ENCODE measurements at regions not wholly inside any gene's neighbourhood (a gene's known extent, or its start where the extent isn't known, plus 50 kb on each side); places are given as distances from the start of the nearest gene placed in this dataset.
"Not testable (repeated sequence)": the region's sequence is repeated elsewhere in the genome, so short reads cannot be mapped to it uniquely, and the experiment has no call there.

DNA sequence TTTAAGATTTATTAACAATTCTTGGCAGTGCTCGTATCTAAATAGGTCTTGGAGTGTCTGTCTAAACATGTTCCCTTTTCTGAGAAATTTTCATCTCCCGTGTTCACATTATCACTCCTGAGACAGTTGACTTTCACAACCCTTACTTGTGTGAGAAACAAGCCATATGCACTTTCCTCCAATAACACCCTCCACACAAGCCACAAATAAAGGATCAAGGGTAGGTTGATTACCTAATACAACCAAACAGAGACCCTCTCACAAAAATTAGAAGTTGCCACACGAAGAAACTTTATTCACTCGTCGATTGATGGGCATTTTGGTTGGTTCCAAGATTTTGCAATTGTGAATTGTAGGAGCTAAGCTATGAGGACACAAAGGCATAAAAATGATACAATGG lies 763.9 kb downstream of the TRAM1L1 start:
- DNase-seq (ENCODE audit: low spot score): no peak

DNA sequence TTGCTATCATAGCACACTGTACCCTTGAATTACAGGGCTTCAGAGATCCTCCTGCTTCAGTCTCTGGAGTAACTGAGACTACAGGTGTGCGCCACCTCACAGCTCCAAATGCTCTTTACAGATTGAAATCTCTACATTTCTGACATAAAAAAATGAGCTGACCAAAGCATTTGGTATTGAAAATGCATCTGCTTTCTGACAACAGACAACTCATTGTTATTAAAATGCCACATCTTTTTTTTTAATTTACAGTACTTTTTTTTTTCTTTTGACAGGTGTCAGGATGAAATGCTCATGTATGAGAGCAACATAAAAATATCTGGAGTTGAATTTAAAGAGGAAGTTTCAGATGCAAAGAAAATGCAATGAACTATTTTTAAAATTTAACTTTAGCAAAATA lies 764.5 kb downstream of the TRAM1L1 start:
- DNase-seq (ENCODE audit: low spot score): no peak

DNA sequence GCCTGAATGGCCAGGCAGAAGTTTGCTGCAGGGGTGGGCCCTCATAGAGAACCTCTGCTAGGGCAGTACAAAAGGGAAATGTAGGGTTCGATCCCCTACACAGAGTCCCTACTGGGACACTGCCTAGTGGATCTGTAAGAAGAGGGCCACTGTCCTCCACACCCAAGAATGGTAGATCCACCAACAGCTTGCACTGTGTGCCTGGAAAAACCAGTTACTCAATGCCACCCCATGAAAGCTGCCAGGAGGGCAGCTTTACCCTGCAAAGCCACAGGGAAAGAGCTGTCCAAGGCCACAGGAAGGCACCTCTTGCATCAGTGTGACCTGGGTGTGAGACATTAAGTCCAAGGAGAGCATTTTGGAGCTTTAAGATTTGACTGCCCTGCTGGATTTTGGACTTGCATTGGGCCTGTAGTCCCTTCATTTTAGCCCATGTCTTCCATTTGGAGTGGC lies 781.6 kb downstream of the TRAM1L1 start:
- DNase-seq (ENCODE audit: low spot score): no peak

DNA sequence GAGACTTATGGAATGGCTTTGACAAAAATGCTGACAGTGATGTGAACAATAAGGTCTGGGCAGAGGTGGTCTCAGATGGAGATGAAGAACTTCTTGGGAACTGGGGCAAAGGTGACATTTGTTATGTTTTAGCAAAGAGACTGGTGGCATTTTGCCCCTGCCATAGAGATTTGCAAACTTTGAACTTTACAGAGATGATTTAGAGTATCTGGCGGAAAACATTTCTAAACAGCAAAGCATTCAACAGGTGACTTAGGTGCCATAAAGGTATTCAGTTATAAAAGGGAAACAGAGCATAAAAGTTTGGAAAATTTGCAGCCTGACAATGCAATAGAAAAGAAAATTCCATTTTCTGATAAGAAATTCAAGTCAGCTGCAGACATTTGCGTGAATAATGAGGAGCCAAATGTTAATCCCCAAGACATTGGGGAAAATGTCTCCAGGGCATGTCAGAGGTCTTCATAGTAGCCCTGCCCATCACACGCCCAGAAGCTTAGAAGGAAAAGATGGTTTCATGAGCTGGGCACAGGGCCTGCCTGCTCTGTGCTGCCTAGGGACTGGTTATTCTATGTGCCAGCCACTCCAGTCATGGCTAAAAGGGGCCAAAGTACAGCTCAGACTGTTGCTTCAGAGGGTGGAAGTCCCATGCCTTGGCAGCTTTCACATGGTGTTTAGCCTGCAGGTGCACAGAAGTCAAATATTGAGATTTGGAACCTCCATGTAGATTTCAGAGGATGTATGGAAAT lies 782.2 kb downstream of the TRAM1L1 start:
- DNase-seq (ENCODE audit: low spot score): no peak

DNA sequence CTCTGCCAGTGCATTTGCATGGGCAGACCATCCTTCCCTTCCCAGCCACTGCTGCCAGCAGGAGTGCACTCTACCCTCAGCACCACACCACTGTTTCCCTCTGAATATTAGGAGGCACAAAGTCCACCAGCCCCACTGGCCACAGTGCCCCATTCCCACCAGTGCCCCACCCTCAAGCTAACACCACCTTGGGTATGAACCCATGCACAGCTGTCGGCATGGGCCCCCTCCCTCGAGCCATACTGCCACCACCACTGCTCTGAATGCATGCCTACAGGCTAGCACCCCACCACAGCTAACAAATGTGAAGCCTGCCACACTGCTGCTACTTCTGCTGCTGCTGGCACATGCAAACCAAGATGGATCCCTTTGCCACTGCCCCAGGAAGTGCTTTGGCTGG lies 810.4 kb downstream of the TRAM1L1 start:
- DNase-seq (ENCODE audit: low spot score): no peak

DNA sequence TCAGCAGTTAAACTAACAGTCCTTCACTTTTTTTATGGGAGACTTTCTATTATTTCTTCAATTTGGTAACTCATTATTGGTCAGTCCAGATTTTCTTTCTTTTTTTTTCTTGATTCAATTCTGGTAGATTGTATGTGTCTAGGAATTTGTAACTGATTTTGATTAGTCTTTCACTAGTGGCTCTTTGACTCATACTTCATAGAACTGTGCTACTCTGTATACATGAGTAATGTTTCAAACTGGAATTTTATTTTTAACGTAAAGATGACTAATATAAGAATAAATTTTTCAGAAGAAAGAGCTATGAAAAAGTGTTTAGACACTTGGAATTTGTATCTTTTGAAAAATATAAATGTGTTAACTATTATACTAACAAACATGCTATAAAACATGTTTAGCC lies 813.0 kb downstream of the TRAM1L1 start:
- DNase-seq (ENCODE audit: low spot score): no peak

DNA sequence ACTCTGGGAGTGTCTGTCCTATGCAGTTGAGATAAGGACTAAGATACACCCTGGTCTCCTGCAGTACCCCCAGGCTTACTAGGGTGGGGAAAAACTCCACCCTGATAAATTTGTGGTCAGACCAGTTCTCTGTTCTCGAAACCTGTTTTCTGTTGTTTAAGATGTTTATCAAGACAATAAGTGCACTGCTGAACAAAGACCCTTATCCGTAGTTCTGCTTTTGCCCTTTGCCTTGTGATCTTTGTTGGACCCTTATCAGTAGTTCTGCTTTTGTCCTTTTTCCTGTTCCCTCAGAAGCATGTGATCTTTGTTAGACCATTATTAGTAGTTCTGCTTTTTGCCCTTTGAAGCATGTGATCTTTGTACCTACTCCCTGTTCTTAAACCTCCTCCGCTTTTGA lies 824.4 kb downstream of the TRAM1L1 start:
- DNase-seq (ENCODE audit: low spot score): not testable (repeated sequence)

DNA sequence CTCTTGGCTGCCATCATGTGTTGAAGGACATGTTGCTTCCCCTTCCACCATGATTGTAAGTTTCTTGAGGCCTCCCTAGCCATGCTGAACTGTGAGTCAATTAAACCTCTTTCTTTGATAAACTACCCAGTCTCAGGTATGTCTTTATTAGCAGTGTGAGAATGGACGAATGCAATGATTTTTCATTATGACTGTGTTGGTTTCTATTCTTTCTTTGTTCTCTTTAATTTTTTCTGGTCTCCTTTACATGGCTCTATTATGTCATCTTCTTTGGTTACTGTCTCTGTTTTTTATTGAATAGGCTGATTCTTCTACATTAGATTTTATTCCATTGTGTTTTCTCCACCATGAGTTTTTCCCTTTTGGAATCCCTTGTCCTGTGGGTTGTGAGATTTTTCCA lies 840.6 kb downstream of the TRAM1L1 start:
- no peak for DNase-seq (ENCODE audit: low spot score)

DNA sequence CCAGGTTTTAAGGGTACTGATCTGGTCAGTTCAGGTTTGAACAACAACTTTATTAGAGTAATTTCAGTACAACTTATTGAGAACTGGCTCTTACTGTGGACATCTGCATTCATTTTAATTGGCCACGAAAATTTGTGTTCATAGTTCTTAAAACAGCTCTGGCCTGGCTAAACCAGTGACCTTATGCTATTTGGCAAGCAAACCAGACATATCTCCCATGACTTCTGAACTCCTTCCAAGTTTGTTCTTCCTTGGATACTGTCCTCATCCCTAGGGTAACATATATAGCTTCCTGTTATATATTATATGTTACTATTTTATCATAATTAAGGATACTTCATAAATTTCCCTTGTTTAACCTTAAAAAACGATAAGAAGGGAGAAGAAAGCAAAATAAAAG lies 841.9 kb downstream of the TRAM1L1 start:
- DNase-seq (ENCODE audit: low spot score): no peak

DNA sequence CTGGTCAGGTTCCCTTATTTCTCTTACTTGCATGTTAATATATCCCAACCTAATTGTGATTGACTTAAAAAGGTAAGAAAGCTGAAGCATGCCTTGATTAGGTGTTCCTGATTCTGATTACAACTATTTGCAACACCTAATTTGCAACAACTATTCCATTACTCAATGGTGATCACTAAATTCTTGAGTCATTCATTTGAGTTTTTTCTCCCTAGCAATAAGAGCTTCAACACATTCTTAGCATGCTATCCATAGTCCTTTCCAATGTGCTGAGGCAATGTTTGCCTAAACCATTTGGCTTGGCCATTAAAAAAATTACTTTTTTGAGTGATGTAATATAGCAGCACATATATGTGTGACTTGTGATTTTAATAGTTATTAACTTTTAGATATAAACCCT lies 851.4 kb downstream of the TRAM1L1 start:
- DNase-seq (ENCODE audit: low spot score): no peak

DNA sequence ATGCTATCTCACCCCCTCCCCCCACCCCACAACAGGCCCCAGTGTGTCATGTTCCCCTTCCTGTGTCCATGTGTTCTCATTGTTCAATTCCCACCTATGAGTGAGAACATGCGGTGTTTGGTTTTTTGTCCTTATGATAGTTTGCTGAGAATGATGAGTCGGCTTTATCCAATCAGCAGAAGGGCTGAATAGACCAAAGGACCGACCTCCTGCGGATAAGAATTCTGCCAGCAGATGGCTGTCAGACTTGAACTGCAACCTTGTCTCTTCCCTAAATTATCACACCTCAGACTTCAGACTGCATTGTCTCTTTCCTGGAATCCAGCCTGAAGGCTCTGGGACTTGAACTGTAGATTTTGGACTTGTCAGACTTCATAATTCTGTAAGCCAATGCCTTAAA lies 853.4 kb downstream of the TRAM1L1 start:
- DNase-seq (ENCODE audit: low spot score): peak; percentile 4

DNA sequence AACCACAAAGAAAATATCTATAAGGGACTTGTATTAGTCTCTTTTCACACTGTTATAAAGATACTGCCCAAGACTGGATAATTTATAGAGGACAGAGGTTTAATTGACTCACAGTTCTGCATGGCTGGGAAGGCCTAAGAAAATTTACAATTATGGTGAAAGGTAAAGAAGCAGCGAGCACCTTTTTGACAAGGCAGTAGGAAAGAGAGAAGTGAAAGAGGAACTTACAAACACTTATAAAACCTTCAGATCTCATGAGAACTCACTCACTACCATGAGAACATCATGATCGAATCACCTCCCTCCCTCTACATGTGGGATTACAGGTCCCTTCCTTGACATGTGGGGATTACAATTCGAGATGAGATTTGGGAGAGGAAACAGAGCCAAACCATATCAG lies 856.0 kb downstream of the TRAM1L1 start:
- no peak for DNase-seq (ENCODE audit: low spot score)

DNA sequence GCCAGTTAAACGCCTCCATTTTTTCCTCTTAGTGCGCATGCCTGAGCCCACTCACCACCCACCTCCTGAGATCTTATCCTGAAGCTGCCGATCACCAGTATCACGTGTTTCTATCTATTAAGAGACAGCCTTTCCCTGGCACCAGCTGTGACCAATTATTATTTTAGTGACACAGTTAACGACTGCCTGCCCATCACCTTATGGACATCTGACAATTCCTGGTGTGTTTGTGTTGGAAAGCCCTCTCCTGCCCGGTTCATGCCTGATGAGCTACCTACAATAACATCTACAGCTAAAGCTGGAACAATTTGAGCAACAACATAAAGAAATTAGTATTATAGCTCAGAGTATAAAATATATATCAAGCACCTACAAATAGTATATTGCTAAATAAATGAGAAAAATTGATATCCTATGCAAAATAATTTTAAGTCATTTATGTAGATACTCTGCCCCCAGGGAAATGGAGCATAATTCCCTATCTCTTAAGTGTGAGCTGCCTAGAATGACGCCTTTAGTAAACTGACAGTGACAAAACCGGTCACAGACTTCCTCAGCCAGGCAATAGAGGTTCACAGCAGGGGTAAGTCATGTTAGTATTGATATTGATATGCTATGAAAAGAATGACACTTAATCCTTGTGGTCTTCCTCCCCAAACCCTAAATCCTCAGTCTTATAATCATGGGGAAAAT lies 862.2 kb downstream of the TRAM1L1 start:
- no peak for DNase-seq (ENCODE audit: low spot score)

DNA sequence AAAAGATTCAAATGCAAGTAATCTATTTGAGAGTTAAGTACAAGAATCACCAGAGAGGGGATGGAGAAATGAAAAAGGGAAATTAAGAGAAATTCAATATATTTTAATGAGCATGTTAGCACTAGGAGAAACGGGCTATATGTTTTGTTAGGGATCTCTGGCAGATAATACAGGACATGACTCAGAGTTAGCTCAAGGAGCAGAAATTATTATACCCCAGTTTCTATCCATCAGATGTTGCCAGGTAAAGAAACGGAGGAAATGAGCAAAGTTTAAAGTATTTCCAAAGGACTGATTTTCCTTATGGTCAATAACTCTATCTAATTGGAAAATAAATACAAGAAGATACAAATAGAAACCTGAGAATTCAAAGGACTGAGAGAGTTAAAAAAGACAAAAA lies 867.6 kb downstream of the TRAM1L1 start:
- DNase-seq (ENCODE audit: low spot score): no peak

DNA sequence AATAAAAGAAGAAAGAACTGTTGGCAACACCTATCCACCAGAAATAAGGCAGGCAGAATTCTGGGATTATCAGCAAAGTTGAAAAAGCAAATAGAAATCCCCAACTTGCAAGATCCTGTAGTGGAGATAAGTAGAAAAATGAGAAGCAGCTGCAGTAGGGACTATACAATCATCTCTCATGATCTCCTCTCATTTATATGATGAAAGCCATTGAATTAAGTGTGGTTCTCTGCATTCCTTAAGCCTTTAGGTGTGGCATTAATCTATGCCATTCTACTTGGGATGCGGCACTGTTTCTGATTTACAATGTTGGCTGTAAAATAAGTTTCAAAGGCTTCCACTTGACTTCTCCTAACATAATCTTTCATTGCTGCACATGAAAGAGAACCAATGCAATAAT lies 869.8 kb downstream of the TRAM1L1 start:
- DNase-seq (ENCODE audit: low spot score): peak; percentile 31

DNA sequence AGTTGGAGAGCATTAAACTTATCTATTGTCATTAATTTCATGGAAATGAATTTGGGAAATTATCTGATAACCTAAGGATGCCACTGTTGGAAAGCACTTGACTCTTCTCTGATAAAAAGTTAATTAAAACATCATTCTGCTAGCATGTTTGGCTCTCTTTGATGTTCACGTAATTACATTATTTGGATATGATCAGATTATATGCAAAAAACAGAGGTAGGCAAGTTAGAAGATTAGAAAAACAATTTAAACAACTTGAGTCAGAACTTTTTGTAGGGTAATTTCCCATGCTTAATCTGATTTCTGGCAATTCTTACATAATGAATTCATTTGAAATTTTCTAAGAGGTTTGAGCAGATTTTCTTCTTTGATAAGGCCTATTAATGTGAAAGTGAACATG lies 882.9 kb downstream of the TRAM1L1 start:
- no peak for DNase-seq (ENCODE audit: low spot score)

DNA sequence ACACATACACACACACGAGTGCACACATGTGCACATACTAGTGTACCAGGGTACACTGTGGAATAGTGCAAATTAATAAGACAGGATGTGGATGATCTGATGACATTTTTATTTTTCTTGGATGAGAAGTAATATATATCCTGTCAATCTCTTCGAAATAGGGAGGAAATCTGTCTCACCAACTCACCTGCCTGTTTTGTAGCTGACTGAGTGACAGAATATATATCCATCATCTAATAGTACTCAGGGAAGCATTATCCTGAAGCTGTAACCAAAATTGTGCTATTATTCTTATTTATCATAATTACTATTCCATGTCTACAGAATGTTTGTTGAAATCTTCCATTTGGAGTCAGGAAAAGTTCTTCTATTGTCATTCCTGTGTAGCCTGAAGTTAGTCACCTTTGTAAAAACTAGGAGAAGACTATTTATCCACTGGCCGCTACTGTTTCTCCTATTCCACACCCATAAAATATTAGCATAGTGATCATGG lies 888.0 kb downstream of the TRAM1L1 start:
- DNase-seq (ENCODE audit: low spot score): no peak

DNA sequence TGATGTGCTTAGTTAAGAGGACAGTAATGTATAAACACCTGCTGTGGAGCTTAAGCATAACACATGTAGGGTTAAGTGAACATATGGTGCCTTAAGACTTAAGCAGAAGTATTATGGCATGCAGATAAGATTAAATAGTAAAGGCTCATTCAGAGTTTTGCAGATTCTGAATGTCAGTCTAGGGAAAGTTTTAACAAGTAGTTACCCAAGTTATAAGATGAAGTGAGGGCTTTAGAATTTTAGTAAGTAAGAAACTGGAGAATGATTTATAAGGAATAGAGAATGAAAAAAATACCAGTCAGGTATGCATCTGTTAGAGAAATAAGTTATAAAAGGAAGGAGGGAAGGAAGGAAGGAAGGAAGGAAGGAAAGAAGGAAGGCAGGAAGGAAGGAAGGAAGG lies 902.1 kb downstream of the TRAM1L1 start:
- DNase-seq (ENCODE audit: low spot score): no peak

DNA sequence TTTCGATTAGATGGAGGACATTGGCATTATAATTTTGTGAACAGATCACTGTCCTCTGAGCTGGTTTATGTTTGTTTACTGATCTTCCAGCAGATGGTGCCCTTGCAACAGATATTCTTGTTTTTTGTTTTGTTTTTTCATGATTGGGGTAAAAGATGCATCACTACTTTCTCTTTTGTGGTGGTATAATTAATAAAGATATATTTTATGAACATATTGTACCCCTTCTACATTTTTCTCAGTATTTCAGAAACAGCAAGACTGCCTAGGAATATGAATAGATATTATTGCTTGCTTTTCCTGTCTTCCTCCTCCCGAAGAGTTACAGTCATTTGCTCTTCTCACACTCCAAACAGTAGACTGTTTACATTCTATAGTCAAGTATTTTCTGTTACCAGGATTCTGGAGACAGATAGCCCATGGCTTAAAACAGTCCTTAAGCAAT lies 905.2 kb downstream of the TRAM1L1 start:
- peak; percentile 64 for DNase-seq (ENCODE audit: low spot score)

DNA sequence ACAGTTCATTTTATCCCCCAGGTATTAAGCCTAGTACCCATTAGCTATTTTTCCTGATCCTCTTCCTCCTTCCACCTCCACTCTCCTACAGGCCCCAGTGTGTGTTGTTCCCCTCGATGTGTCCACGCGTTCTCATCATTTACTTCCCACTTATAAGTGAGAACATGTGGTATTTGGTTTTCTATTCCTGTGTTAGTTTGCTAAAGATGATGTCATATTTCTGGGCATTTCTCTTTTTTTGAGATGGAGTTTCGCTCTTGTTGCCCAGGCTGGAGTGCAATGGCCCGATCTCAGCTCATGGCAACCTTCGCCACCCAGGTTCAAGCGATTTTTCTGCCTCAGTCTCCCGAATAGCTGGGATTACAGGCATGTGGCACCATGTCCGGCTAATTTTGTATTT lies 934.0 kb downstream of the TRAM1L1 start:
- DNase-seq (ENCODE audit: low spot score): not testable (repeated sequence)

DNA sequence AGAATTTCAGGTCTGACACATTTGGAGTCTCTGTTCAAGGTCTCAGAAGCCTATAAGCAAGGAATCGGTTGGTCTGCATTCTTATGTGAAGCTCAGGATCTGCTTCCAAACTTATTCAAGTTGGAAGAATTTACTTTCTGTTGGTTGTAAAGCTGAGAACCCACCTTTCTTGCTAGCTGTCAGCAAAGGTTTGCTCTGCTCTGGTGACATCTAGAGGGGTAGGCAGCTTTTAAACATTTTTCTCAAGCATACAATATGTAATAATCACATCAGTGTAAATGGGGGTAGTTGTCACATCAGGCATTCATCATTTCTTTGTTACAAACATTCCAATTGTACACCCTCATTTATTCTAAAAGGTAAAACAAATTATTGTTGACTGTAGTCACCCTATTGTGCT lies 935.2 kb downstream of the TRAM1L1 start:
- DNase-seq (ENCODE audit: low spot score): peak; percentile 3

DNA sequence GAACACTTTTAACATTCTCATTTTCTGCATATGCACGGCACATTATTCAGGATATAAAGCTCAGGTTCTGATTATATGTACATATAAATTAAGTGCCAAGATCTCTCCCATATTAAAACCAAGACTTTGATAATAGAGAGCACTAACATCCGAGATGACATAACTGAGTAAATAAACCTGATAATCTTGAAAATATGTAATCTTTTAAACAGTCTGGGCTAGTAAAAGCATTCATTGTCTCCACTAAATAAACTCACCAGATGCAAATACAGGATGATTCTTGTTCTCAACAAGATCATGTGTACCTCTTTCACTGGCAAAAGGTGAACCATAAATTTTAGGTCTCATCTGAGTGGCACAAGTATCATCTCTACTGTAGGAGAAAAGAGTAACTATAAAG lies 942.2 kb downstream of the TRAM1L1 start:
- DNase-seq (ENCODE audit: low spot score): no peak

DNA sequence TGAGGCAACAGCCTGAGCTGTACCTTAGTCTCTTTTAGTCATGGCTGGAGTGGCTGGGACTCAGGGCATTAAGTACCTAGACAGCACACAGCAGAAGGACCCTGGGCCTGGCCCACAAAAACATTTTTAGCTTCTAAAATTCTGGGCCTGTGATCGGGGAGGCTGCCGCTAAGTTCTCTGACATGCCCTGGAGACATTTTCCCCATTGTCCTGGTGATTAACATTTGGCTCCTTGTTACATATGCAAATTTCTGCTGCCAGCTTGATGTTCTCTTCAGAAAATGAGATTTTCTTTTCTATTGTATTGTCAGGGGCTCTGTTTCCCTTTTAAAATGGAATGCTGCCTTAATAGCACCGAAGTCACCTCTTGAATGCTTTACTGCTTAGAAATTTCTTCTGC lies 952.4 kb downstream of the TRAM1L1 start:
- no peak for DNase-seq (ENCODE audit: low spot score)

DNA sequence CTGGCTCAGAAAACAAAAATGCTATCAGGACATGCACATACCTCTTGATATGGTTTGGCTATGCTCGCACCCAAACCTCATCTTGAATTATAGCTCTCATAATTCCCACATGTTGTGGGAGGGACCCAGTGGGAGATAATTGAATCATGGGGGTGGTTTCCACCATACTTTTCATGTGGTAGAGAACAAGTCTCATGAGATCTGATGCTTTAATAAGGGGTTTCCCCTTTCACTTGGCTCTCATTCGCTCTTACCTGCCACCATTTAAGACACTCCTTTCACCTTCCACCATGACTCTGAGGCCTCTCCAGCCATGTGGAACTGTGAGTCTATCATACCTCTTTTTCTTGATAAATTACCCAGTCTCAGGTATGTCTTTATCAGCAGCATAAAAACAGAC lies 958.6 kb downstream of the TRAM1L1 start:
- DNase-seq (ENCODE audit: low spot score): no peak

All from cerebellar cortex (tissue), 1 donor.